ENCODE measurements at regions not wholly inside any gene's neighbourhood (a gene's known extent, or its start where the extent isn't known, plus 50 kb on each side); places are given as distances from the start of the nearest gene placed in this dataset.
"Not testable (repeated sequence)": the region's sequence is repeated elsewhere in the genome, so short reads cannot be mapped to it uniquely, and the experiment has no call there.

DNA sequence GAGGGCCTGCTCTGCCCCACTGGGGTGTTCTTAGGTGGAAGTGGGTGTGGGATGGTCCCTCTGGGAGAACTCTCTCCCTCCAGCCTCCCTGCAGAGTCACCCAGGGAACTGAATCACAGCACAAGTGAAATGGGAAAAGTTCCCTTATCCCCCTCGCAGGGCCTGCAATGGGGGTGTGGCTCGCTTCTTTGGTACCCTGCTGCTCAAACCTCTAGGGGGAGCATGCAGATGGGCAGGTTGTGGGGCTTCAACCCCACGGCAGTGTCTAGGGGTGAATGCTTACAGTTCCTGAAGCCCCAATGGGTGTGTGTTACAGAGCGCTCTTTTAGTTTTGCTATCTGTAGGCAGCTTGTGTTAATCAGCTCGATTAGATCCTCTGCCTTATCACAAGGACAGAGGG, 59.0 kb upstream of the TINAGL1 start:
- no peak for DNase-seq (ENCODE audit: extremely low spot score)
- no peaks in the 10 kb centered on the region for H3K4me1 ChIP-seq
- intact Hi-C loops (cut with DNase I), result no loop called here
- 62% methylated on average over 5 of the region's 5 CpGs for WGBS
- no peaks in the 10 kb centered on the region for H3K27me3 ChIP-seq
- TF ChIP-seq EP300 (IDR thresholded peaks at IDR 0.05) (no peak), POLR2AphosphoS5 (IDR thresholded peaks at IDR 0.05) (no peak), POLR2A (IDR thresholded peaks at IDR 0.05; ENCODE audit: low read depth) (no peak)
- TF ChIP-seq, protein P1, sequence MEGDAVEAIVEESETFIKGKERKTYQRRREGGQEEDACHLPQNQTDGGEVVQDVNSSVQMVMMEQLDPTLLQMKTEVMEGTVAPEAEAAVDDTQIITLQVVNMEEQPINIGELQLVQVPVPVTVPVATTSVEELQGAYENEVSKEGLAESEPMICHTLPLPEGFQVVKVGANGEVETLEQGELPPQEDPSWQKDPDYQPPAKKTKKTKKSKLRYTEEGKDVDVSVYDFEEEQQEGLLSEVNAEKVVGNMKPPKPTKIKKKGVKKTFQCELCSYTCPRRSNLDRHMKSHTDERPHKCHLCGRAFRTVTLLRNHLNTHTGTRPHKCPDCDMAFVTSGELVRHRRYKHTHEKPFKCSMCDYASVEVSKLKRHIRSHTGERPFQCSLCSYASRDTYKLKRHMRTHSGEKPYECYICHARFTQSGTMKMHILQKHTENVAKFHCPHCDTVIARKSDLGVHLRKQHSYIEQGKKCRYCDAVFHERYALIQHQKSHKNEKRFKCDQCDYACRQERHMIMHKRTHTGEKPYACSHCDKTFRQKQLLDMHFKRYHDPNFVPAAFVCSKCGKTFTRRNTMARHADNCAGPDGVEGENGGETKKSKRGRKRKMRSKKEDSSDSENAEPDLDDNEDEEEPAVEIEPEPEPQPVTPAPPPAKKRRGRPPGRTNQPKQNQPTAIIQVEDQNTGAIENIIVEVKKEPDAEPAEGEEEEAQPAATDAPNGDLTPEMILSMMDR (IDR thresholded peaks at IDR 0.05), result no peak
- H3K4me3 ChIP-seq, result no peak overlapping the region
- no peaks in the 10 kb centered on the region for H3K36me3 ChIP-seq
- H3K9me3 ChIP-seq, result peaks cover 0 to 7% (median 2%) of the 10 kb centered on the region in 4 donors
- no peak overlapping the region for H3K27ac ChIP-seq (replicated peaks in 1 of 4)

DNA sequence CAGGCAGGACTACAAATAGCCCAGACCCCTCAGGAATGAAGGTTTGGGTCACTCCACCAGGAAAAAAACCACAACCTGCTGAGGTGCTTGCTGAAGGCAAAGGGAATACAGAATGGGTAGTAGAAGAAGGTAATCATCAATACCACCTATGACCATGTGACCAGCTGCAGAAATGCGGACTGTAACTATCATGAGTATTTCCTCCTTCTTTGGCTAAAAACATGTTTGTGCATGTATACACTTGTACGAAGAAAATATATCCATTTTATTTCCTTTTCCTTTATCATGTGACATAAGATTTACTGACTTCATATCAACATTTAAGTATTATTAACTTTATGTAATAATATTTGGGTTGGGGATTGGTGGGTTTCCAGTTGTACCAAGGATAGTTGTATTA, 58.3 kb upstream of the TINAGL1 start:
- 88% methylated on average over 2 of the region's 2 CpGs for WGBS
- DNase-seq (ENCODE audit: extremely low spot score); H3K9me3 ChIP-seq; H3K27ac ChIP-seq (replicated peaks in 1 of 4); H3K36me3 ChIP-seq; H3K4me3 ChIP-seq; H3K27me3 ChIP-seq; H3K4me1 ChIP-seq; intact Hi-C loops (cut with DNase I): not testable (repeated sequence)

DNA sequence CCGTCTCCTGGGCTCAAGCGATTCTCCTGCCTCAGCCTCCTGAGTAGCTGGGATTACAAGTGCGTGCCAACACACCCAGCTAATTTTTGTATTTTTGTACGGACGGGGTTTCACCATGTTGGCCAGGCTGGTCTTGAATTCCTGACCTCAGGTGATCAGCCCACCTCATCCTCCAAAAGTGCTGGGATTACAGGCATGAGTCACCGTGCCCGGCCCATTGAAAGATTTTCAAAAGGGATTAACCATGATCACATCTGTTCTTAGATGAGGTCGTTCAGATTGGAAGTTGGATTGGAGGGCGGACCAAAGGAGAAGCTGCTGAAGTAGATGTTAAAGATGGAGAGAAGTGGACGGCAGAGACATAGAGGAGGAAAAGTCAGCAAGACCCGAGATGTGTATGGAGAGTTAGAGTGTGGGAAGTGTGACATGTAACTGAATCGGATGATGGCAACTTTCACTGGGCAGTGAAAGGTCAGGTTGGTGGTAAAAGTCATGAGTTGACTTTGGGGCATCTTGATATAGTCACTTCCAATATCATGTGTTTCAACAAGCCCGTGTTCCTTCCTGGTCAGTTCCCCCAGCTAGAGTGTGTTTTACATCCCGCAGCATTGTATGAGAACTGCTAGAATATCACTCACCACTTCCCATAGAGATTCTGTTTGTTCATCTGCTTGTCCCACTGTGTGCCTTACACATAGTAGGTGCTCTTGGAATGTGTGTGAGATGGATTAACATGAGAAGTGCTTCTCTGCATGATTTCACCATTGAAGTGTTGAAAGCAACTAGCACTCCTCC, 54.4 kb upstream of the TINAGL1 start:
- H3K36me3 ChIP-seq, result no peaks in the 10 kb centered on the region
- intact Hi-C loops (cut with DNase I), result no loop called here
- peaks cover 0 to 7% (median 2%) of the 10 kb centered on the region in 4 donors for H3K9me3 ChIP-seq
- no peaks in the 10 kb centered on the region for H3K27me3 ChIP-seq
- H3K27ac ChIP-seq (replicated peaks in 1 of 4), result no peak overlapping the region
- WGBS, result 79% methylated on average over 14 of the region's 14 CpGs
- no peak overlapping the region for H3K4me3 ChIP-seq
- H3K4me1 ChIP-seq, result no peaks in the 10 kb centered on the region
- DNase-seq (ENCODE audit: extremely low spot score), result no peak
- TF ChIP-seq POLR2AphosphoS5 (IDR thresholded peaks at IDR 0.05) (no peak), EP300 (IDR thresholded peaks at IDR 0.05) (no peak), POLR2A (IDR thresholded peaks at IDR 0.05; ENCODE audit: low read depth) (no peak)
- TF ChIP-seq, protein P1 (IDR thresholded peaks at IDR 0.05), result no peak

DNA sequence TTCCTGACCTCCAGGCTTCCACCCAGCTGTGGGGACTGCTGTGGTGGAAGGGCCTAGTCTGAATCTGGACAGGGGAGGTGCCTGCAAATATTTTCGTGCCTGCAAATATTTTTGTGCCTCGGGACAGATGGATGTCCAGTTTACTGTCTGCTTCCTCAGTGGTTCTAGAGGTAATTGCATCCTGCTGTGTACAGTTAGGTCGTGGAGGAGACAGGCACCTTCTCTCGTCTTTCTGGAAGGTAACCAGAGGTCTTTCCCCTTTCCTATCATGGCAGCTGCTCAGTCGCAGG, 53.8 kb upstream of the TINAGL1 start:
- H3K4me1 ChIP-seq, result no peaks in the 10 kb centered on the region
- no peaks in the 10 kb centered on the region for H3K36me3 ChIP-seq
- 65% methylated on average over 4 of the region's 5 CpGs for WGBS
- no peak for DNase-seq (ENCODE audit: extremely low spot score)
- no peak overlapping the region for H3K4me3 ChIP-seq
- no peak for TF ChIP-seq POLR2AphosphoS5 (IDR thresholded peaks at IDR 0.05)
- no peak for TF ChIP-seq EP300 (IDR thresholded peaks at IDR 0.05)
- TF ChIP-seq, protein P1 (IDR thresholded peaks at IDR 0.05), result no peak
- no peak for TF ChIP-seq POLR2A (IDR thresholded peaks at IDR 0.05; ENCODE audit: low read depth)
- H3K27me3 ChIP-seq, result no peaks in the 10 kb centered on the region
- peaks cover 0 to 7% (median 2%) of the 10 kb centered on the region in 4 donors for H3K9me3 ChIP-seq
- H3K27ac ChIP-seq (replicated peaks in 1 of 4), result no peak overlapping the region
- intact Hi-C loops (cut with DNase I), result no loop called here

DNA sequence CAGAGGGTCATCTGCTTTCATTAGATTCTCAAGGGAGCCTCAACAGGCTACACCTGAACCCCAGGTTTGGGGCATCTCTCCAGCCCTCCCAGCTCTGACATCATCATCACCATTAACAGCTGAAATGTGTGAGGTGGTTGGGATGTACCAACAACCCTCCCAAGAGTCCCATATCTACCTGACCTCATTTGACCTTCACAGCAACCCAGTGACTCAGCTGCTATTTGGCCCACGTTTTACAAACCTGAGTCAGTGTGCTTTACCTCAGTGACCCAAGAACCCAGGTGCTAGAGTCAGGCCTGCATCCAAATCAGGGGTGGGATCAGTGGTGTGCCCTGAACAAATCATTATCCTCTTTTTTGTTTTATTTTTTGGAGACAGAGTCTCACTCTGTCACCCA, 53.3 kb upstream of the TINAGL1 start:
- Histone ChIP-seq H3K27ac (replicated peaks in 1 of 4) (no peak overlapping the region), H3K4me1 (no peaks in the 10 kb centered on the region), H3K4me3 (no peak overlapping the region), H3K36me3 (no peaks in the 10 kb centered on the region), H3K27me3 (no peaks in the 10 kb centered on the region), H3K9me3 (peaks cover 0 to 7% (median 2%) of the 10 kb centered on the region in 4 donors)
- DNase-seq (ENCODE audit: extremely low spot score), result no peak
- WGBS, result 45% methylated on average over 1 of the region's 1 CpG
- TF ChIP-seq, protein P1 (IDR thresholded peaks at IDR 0.05), result no peak
- TF ChIP-seq POLR2A (IDR thresholded peaks at IDR 0.05; ENCODE audit: low read depth), result no peak
- intact Hi-C loops (cut with DNase I), result no loop called here
